Skeletal muscle cell (primary cell): ENCODE measurements at regions not wholly inside any gene's neighbourhood (a gene's known extent, or its start where the extent isn't known, plus 50 kb on each side); places are given as distances from the start of the nearest gene placed in this dataset.

ENCODE experiments used
- DNase-seq: peaks from one replicate; pipeline ENCODE4 v3.0.0-alpha.2; 2010; ENCODE audit warnings: low read depth
- H3K4me3 ChIP-seq: 2 replicates; pipeline ENCODE4 v1.5.1; 2011; ENCODE audit warnings: low read depth, mild to moderate bottlenecking, control low read depth, low read length, moderate library complexity

DNA sequence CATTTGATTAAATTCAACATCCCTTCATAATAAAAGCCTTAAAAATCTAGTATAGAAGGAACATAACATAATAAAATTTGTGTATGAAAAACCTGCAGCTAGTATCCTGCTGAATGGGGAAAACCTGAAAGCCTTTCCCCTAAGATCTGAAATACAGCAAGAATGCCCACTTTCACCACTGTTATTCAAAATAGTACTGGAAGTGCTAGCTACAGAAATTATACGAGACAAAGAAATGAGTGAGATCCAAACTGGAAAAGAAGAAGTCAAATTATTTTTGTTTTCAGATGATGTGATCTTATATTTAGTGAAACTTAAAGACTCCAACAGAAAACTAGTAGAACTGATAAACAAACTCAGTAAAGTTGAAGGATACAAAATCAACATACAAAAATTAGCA is 152.9 kb downstream of the RTL3 start:
- no peak for DNase-seq
- no peak overlapping the region for H3K4me3 ChIP-seq

DNA sequence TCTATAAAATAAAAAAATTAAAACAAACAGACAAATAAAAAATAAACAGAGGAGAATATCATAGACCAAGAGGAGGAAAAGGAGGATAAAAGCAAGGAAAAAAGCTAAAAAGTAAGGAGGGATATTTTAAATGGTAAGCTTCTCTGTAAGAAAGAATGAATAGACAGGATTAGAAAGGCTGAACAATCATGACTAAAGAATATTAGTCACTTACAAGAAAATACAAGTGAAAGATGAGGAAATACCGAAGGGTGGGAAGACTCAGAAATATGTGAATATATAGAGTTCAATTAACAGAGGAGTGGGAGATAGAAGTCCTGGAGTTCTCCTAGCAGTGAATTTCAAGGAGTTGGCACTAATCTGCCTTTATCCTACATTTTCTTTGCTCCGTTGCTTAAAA is 162.6 kb downstream of the RTL3 start:
- no peak for DNase-seq
- H3K4me3 ChIP-seq = no peak overlapping the region

DNA sequence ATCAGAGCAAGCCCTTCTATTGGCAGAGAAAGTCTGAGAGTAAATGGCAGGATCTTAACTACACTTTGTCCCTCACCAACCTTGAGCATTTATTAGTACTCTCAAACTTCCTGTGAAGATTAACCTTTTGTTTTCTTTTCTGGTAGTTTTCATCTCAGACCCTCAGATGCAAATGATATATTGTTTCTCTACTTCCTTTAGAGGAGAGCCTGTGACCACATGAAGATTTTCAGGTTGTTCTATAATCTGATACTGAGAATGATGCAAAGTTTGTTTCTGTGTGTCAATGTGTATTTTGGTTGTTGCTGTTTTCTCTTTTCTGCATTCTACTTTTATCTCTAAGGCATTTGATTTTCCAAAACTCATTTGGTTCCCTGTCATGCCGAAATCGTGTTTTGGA is 165.8 kb upstream of the CYSLTR1 start:
- DNase-seq = no peak
- no peak overlapping the region for H3K4me3 ChIP-seq

- DNase-seq = no peak
- no peak overlapping the region for H3K4me3 ChIP-seq
Observed at GRCh38 chrX:78476701-78477100, 149.3 kb upstream of the CYSLTR1 start.

DNA sequence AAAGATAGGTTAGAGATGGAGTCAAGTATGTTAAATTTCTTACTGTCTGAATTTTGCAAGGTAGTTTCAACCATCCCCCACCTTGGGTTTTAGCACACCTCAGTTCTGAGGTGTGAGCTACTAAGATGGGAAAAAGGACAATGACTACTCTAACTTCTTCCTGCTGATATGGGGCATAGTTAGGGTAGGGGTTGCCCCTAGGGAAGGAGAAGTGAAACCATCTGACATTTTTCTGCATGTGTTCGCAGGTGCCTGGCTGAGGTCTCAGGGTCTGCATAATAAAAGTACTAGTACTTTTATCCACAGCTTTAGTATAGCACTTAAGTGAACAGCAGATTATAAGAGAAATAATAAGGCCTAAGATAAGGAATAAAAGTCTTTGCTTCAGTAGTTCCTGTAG is 129.5 kb upstream of the CYSLTR1 start:
- DNase-seq = no peak
- no peak overlapping the region for H3K4me3 ChIP-seq

GRCh38 chrX:78455901-78456300 is 128.5 kb upstream of the CYSLTR1 start:
- DNase-seq = no peak
- H3K4me3 ChIP-seq = no peak overlapping the region

GRCh38 chrX:78452356-78452755 is 124.9 kb upstream of the CYSLTR1 start:
- H3K4me3 ChIP-seq = no peak overlapping the region
- DNase-seq = no peak

DNA sequence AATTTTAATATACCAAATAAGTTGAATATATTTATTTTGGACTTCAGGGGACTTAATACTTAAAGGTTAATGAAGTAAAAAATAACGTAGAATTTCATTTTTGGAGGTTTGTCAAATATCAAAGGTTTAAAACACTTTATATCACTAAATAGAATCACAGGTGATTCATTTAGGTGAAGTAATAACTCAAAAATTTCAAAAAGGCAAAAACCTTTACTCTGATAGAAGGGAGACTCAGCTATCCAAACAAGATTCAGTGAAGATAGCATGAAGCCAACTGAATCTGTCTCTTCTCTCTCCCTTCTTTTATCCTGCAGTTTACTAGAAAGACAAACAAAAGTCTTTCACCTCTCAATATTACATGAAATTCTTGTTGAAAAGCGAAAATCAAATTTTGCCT is 110.2 kb upstream of the CYSLTR1 start:
- DNase-seq = no peak
- no peak overlapping the region for H3K4me3 ChIP-seq

GRCh38 chrX:78429172-78429571 is 101.8 kb upstream of the CYSLTR1 start:
- H3K4me3 ChIP-seq = no peak overlapping the region
- no peak for DNase-seq

DNA sequence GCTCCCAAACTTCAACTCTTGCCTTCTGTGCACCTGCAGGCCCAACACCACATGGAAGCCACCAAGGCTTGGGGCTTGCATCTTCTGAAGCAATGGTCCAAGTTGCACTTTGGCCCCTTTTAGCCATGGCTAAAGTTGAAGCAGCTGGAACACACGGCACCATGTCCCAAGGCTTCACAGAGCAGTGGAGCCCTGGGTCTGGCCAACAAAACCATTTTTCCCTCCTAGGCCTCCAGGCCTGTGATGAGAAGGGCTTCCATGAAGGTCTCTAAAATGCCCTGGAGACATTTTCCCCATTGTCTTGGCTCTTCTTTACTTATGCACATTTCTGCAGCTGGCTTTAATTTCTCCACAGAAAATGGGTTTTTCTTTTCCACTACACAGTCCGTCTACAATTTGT is 61.3 kb upstream of the CYSLTR1 start:
- H3K4me3 ChIP-seq = no peak overlapping the region

GRCh38 chrX:78387364-78387763 is 60.0 kb upstream of the CYSLTR1 start:
- H3K4me3 ChIP-seq = no peak overlapping the region
- DNase-seq = no peak

More for the DNA sequence above, 61.3 kb upstream of the CYSLTR1 start:
- no peak for DNase-seq

- no peak overlapping the region for H3K4me3 ChIP-seq
Observed at GRCh38 chrX:78384486-78384885, 57.1 kb upstream of the CYSLTR1 start.

DNA sequence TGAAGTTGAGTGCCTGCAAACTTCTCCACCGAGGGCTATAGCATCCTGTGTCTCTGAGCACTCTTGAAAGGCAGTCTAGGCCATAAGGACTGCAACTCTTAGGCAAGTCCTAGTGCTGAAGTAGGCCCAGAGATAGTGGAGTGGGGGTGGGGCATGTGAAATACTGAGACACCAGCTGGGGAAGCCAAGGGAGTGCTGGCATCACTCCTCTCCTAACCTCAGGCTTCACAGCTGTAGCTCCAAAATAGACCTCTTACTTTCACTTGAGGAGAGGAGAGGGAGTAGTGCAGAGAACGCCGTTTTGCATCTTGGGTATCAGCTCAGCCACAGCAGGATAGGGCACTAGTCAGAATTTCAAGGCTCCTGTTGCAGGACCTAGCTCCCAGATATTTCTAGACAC is 56.2 kb upstream of the CYSLTR1 start:
- no peak for DNase-seq
- no peak overlapping the region for H3K4me3 ChIP-seq

More at GRCh38 chrX:78384486-78384885, 57.1 kb upstream of the CYSLTR1 start:
- no peak for DNase-seq

GRCh38 chrX:78378476-78379115 is 51.2 kb upstream of the CYSLTR1 start:
- H3K4me3 ChIP-seq = no peak overlapping the region
- DNase-seq = no peak
